ENCODE measurements at regions not wholly inside any gene's neighbourhood (a gene's known extent, or its start where the extent isn't known, plus 50 kb on each side); places are given as distances from the start of the nearest gene placed in this dataset.

DNA sequence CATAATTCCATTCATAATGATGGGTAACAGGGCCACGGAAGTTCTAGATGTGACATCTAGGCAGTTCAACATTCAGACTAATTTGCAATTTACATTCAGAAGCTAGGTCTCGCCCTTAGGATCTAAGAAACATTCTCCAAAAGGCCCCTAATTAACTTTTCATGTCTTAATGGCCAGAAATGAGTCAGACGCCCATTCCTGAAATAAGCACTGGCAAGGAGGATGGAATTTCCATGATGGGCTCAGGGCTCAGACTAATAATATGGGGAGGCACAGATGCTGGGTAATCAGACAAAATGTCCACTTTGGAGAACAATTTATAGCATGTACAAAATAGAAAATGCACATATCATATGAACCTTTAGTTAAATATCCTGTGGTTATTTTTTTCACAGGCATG lies 102.8 kb upstream of the RPS6KA3 start:
- DNase-seq = no peak

GRCh38 chrX:20364238-20364637 lies 97.5 kb upstream of the RPS6KA3 start:
- no peak for DNase-seq

GRCh38 chrX:20363275-20363674 lies 96.6 kb upstream of the RPS6KA3 start:
- no peak for DNase-seq

- no peak for DNase-seq
Observed at GRCh38 chrX:20362268-20363267, 95.9 kb upstream of the RPS6KA3 start.

- DNase-seq = no peak
Observed at GRCh38 chrX:20361890-20362262, 95.2 kb upstream of the RPS6KA3 start.

DNA sequence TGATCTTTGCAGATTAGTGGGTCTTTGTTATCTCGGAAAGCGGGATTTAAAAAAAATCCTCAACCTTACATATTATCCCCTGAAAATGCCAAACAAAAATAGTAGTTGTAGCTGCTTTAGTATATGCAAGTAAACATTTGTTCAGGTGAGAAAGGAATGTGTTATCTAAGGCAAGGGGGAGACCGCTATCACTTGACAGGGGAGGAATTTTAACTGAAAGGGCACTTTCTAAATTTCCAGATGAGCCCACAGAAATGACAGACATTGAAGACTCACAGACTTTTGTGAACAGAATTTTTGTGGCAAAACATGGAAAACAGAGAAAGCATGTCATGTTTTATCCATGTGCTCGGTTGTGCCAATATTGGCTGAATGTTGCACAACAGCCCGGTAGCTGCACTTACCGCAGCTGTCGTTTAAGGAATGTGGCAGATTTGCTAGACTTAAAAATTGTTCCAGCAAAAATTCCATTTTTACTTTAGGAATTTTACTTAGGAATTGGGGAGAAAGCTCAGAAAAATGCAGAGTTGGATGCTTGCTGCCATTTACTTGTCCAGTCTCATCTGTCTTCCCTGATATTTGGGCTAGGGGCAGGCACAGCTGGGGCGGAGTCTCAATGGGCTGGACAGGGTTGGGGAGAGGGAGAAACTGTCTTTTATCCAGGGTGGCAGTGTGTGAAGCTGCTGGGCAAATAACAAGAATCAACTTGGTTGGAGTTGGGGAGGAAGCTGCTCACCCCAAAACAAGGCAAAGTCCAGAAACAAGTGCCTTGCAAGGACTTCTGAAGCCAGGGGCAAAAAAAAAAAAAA lies 94.6 kb upstream of the RPS6KA3 start:
- no peak for DNase-seq

GRCh38 chrX:20355187-20355586 lies 88.5 kb upstream of the RPS6KA3 start:
- DNase-seq = no peak

DNA sequence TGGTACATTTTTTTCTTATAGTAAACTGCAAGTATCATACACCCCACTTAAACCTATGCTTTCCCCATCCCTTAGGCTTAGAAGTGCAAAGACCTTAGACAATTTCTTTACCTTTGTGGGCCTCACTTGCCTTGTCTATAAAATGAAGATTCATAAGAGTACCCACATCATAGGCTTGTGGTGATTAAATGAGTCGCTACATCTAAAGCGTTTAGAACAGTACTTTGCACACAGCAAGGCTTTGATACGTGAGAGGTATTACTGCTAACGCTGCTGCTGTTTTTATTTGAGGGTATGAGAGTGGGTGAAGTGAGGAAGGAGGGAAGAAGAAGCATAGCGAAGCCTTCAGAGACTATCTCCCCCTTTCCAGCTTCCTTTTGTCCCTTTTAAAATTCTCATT lies 87.8 kb upstream of the RPS6KA3 start:
- no peak for DNase-seq

DNA sequence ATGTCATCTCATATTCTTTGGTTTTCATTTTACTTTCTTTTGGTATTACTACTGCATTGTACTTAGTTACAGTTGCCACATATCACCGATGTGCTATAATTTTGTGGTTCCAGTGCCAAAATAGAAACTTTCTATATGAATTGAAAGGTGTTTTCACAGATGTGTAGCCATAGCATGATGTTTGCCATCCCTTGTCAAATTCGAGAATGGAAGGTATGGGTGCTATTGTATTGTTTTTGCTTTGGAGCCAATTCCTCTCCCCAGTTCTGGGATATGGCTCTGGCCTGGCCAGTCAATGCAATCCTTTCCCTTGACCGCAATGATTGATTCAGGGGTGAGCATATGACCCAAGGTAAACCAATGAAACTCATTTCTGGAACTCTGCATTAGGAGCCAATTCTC lies 86.2 kb upstream of the RPS6KA3 start:
- DNase-seq = peak in 1 of 5 donors; percentile 14

GRCh38 chrX:20352504-20352903 lies 85.8 kb upstream of the RPS6KA3 start:
- DNase-seq = no peak

- DNase-seq = no peak
Observed at GRCh38 chrX:20350596-20350995, 83.9 kb upstream of the RPS6KA3 start.

DNA sequence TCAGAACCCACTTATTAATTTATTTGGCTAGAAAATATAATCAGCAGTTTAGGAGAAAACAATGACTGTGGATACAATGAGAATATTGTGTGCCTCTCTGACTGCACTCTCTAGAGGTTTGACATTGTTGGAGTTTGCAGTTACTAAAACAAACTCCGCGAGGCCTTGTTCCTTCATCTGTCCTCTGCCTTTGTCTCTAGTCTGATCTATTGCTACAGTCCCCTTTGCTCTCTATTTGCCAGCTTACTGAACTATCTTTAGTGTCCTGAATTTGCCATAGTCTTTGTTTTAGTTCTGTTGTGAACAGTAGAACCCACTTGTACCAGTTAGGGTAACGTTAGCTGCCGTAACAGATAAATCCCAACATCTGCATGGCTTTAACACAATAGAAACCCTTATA lies 81.4 kb upstream of the RPS6KA3 start:
- DNase-seq = no peak

- DNase-seq = no peak
Observed at GRCh38 chrX:20347481-20347880, 80.8 kb upstream of the RPS6KA3 start.

GRCh38 chrX:20333672-20334071 lies 67.0 kb upstream of the RPS6KA3 start:
- no peak for DNase-seq

GRCh38 chrX:20330545-20330944 lies 63.8 kb upstream of the RPS6KA3 start:
- DNase-seq = no peak

DNA sequence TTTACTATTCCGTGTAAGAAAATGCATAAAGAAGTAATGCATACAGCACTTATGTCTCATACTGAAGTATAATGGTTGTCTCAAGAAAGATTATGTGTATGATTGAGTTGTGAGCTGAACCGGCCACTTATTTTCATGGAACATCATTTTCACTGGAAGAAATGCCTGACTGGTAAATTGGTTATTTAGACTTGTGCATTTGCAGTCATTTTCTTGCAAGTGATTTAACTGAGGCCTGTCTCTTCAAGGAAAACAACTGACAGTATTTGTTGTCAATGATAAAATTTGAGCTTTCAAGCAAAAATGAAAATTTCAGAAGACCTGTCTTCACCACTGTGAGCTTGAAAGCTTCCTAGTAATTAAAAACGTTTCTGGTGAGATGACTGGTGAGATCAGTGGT lies 62.7 kb upstream of the RPS6KA3 start:
- no peak for DNase-seq

- no peak for DNase-seq
Observed at GRCh38 chrX:20325786-20326388, 59.2 kb upstream of the RPS6KA3 start.

- DNase-seq = no peak
Observed at GRCh38 chrX:20322887-20323286, 56.2 kb upstream of the RPS6KA3 start.

- no peak for DNase-seq
Observed at GRCh38 chrX:20320461-20321159, 53.9 kb upstream of the RPS6KA3 start.

DNA sequence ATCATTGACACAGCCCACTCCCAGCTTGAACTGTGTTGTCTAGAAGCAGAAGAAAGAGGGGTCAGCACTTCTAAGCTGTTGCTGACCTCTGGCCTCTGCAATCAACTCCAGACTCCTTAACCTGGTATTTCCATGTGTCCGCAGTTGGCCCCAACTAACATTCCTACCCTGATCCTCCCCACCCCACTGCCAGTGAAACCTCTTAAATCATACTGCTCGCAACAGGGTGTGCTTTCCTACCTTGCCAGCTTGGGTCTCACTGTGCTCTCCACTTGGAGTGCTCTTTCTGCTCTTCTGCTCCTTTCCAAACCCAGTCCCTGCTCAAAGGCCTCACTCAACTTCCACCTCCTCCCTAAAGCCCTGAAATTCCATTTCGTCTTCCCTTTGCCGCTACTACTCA lies 52.3 kb upstream of the RPS6KA3 start:
- DNase-seq = no peak

- DNase-seq = no peak
Observed at GRCh38 chrX:20317873-20318272, 51.2 kb upstream of the RPS6KA3 start.

Measured in T-helper 1 cell (primary cell).